BE2C (cell line): ENCODE measurements at regions not wholly inside any gene's neighbourhood (a gene's known extent, or its start where the extent isn't known, plus 50 kb on each side); places are given as distances from the start of the nearest gene placed in this dataset.

Source experiments
- DNase-seq: peaks from one replicate; pipeline ENCODE4 v3.0.0-alpha.2; 2020
- H3K27me3 ChIP-seq: fragments of 250-450 bp; sonication (Bioruptor Pico); 2 replicates; pipeline ENCODE4 v1.5.1; 2020; ENCODE audit warnings: mild to moderate bottlenecking
- H3K36me3 ChIP-seq: fragments of 250-450 bp; sonication (Bioruptor Pico); 2 replicates; pipeline ENCODE4 v1.5.1; 2020; ENCODE audit warnings: mild to moderate bottlenecking
- H3K4me1 ChIP-seq: fragments of 250-450 bp; sonication (Bioruptor Pico); 2 replicates; pipeline ENCODE4 v1.5.1; 2020
- H3K4me3 ChIP-seq: 2 replicates; pipeline ENCODE4 v1.5.1; 2011; ENCODE audit warnings: low read depth, low read length
- H3K9me3 ChIP-seq: fragments of 250-450 bp; sonication (Bioruptor Pico); 2 replicates; pipeline ENCODE4 v1.5.1; 2020
- TF ChIP-seq, protein P1 (sequence below): IDR thresholded peaks from 2 replicates; pipeline ENCODE4 v1.5.1; 2012; ENCODE audit warnings: mild to moderate bottlenecking, low read depth, low read length

DNA sequence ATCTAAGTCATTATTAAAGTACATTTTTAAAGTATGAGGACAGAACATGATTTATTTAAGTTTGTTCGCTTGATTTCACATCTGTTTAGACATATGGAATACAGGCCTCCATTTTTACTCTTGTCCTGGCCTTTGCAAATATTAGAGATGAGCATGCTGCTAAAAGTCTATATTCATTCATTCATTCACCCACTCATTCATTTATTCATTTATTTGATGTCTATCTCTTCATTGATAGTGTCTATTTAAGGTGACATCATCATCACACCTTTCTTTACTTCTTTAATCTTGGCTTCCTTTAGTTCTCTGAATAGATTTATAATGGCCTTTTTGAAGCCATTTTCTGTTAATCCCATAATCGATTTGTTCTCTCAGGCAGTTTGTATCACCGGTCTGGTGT lies 68.0 kb downstream of the THNSL1 start:
- Histone ChIP-seq H3K4me1 (no peaks in the 10 kb centered on the region), H3K4me3 (no peak overlapping the region), H3K27me3 (no peaks in the 10 kb centered on the region), H3K9me3 (no peaks in the 10 kb centered on the region), H3K36me3 (no peaks in the 10 kb centered on the region)
- DNase-seq = no peak
- TF ChIP-seq, protein P1, sequence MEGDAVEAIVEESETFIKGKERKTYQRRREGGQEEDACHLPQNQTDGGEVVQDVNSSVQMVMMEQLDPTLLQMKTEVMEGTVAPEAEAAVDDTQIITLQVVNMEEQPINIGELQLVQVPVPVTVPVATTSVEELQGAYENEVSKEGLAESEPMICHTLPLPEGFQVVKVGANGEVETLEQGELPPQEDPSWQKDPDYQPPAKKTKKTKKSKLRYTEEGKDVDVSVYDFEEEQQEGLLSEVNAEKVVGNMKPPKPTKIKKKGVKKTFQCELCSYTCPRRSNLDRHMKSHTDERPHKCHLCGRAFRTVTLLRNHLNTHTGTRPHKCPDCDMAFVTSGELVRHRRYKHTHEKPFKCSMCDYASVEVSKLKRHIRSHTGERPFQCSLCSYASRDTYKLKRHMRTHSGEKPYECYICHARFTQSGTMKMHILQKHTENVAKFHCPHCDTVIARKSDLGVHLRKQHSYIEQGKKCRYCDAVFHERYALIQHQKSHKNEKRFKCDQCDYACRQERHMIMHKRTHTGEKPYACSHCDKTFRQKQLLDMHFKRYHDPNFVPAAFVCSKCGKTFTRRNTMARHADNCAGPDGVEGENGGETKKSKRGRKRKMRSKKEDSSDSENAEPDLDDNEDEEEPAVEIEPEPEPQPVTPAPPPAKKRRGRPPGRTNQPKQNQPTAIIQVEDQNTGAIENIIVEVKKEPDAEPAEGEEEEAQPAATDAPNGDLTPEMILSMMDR = no peak

DNA sequence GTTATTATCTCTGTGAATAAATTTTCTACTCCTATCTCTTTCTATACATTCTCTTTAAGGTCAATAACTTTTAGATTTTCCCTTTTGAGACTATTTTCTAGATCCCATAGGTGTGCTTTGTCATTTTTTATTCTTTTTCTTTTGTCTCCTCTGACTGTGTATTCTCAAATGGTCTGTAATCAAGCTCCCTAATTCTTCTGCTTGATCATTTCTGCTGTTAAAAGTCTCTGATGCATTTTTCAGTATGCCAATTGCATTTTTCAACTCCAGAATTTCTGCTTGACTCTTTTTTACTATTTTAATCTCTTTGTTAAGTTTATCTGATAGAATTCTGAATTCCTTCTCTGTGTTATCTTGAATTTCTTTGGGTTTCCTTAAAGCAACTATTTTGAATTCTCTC lies 78.2 kb downstream of the THNSL1 start:
- TF ChIP-seq, protein P1 = no peak
- DNase-seq = no peak
- Histone ChIP-seq H3K36me3 (no peaks in the 10 kb centered on the region), H3K9me3 (no peaks in the 10 kb centered on the region), H3K4me3 (no peak overlapping the region), H3K4me1 (no peaks in the 10 kb centered on the region), H3K27me3 (no peaks in the 10 kb centered on the region)

DNA sequence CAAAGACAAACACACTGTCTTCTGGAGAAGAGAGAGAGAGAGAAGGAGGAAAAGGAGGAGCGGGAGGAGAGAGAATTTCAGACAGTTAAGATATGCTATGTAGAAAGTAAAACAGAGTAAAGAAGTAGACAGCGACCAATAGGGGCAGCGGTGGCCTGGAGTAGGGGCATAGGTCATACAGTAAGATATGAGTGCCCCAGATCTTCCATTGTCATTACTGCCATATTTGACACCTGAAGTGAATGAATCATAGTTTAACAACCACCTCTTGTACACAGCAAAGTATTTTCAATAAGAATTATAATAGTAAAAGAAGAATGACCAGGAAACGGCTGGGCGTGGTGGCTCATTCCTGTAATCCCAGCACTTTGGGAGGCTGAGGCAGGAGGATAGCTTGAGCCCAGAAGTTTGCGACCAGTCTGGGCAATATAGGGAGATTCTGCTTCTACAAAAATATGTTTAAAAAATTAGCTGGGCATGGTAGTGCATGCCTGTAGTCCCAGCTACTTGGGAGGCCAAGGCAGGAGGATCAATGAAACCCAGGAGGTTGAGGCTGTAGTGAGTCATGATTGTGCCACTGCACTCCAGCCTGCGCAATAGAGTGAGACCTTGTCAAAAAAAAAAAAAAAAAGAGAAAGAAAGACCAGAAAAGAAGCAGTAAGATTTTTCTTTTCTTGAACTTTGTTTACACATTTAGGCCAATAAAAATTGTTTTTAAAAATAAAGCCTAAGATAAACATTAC lies 77.0 kb upstream of the GPR158 start:
- DNase-seq = no peak
- no peaks in the 10 kb centered on the region for H3K9me3 ChIP-seq
- H3K27me3 ChIP-seq = no peaks in the 10 kb centered on the region

DNA sequence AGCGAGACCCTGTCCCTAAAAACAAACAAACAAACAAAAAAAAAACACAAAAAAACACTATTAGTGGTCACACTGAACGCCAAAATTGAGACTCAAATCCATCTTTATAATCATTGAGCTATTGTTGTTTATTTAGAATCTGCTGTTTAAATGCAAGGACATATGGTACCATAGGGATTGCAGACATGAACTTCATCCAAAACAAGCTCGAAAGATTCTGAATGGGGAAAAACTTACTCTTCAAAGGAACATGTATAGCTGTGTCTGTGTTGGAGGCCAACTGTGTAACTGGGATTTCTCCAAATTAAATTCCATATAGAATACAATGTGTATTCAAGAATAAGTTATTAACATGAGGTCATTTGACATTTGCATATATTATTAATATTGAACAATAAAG lies 74.7 kb upstream of the GPR158 start:
- no peaks in the 10 kb centered on the region for H3K27me3 ChIP-seq
- H3K9me3 ChIP-seq = no peaks in the 10 kb centered on the region
- DNase-seq = no peak
- H3K4me3 ChIP-seq = no peak overlapping the region
- H3K4me1 ChIP-seq = no peaks in the 10 kb centered on the region
- no peaks in the 10 kb centered on the region for H3K36me3 ChIP-seq
- TF ChIP-seq, protein P1 = no peak

More for the DNA sequence above, 77.0 kb upstream of the GPR158 start:
- Histone ChIP-seq H3K4me1 (no peaks in the 10 kb centered on the region), H3K4me3 (no peak overlapping the region), H3K36me3 (no peaks in the 10 kb centered on the region)
- TF ChIP-seq, protein P1 = no peak

DNA sequence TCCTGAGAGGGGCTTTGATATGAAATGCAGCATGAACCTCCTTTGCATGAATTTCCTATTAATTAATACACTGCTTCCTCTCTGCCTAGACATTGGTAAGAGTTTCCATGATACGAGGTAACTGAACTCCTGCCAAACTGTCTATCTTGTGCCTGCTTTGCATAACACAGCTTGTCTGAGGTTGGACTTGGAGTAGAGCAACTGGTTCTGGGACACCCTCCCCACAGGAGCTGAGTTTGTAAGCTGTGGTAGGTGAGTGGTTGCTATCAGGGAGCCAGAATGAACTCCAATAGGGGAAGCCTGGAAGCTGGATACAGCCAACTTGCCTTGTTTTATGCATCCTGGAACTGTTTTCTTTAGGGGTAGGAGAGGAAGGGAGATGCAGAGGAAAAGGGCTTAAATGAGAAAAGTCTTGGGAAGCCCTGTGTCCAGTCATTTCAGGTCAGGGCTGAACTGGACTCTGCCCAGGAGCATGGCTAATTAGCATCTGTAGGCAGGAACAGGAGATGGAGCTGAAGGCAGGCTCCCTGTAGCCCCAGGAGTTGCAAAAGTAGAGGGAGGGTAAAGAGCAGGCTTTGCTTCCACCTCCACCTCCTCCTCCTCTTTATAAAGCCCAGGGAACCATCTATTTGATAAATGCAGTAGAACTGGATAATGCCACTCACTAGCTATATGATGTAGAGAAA lies 73.2 kb upstream of the GPR158 start:
- no peaks in the 10 kb centered on the region for H3K4me1 ChIP-seq
- no peaks in the 10 kb centered on the region for H3K9me3 ChIP-seq
- no peaks in the 10 kb centered on the region for H3K36me3 ChIP-seq
- H3K4me3 ChIP-seq = no peak overlapping the region
- no peak for DNase-seq
- TF ChIP-seq, protein P1 = no peak
- H3K27me3 ChIP-seq = no peaks in the 10 kb centered on the region

DNA sequence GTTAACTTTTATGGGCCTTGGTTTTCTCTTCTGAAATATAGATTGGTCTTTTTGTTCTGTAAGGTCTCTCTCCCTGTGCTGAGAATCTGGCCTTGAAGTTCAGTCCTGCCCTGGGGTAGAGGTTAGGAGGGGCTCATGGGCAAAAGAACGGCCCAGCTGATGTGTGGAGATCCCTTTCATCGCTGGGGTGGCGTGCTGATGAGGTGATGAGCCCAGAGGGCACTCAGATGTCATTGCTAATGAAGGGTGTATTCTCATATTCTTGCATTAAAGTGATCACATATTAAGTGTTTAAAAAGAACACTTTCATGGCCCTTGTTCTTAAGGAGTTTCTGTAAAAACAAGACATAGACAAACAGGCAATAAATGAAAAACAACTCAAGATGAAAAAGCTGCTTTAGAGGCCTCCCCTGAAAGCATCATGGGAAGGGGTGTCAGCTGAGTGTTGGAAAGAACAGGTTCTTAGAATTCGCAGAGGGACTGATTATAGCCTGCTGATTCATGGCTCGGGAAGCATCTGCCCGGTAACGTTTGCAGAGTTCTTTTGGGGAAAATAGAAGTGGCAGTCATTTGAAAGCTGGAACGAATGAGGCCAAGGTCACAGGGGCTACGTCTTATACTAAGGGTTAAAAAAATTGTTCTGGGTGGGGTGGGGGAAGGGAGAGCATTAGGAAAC lies 72.5 kb upstream of the GPR158 start:
- H3K4me1 ChIP-seq = no peaks in the 10 kb centered on the region
- TF ChIP-seq, protein P1 = no peak
- no peaks in the 10 kb centered on the region for H3K27me3 ChIP-seq
- no peak for DNase-seq
- no peaks in the 10 kb centered on the region for H3K9me3 ChIP-seq
- H3K36me3 ChIP-seq = no peaks in the 10 kb centered on the region
- no peak overlapping the region for H3K4me3 ChIP-seq
